Mucosa of gallbladder (tissue), 1 donor: ENCODE measurements at regions not wholly inside any gene's neighbourhood (a gene's known extent, or its start where the extent isn't known, plus 50 kb on each side); places are given as distances from the start of the nearest gene placed in this dataset.
"Not testable (repeated sequence)": the region's sequence is repeated elsewhere in the genome, so short reads cannot be mapped to it uniquely, and the experiment has no call there.

Experiments used
- DNase-seq: peaks from one replicate; pipeline ENCODE4 v3.0.0-alpha.2; 2020; ENCODE audit warnings: low spot score
- donor health status: DM: no; HTN: no; CAD: no.

GRCh38 chr9:67423049-67423728 lies 430.8 kb upstream of the SPATA31A3 start:
- not testable (repeated sequence) for DNase-seq

- not testable (repeated sequence) for DNase-seq
Measured at GRCh38 chr9:67418496-67419079, 426.2 kb upstream of the SPATA31A3 start.

- not testable (repeated sequence) for DNase-seq
Measured at GRCh38 chr9:67417341-67417983, 425.1 kb upstream of the SPATA31A3 start.

GRCh38 chr9:67416639-67417038 lies 424.3 kb upstream of the SPATA31A3 start:
- not testable (repeated sequence) for DNase-seq

GRCh38 chr9:67410606-67411220 lies 418.4 kb upstream of the SPATA31A3 start:
- not testable (repeated sequence) for DNase-seq

GRCh38 chr9:67403739-67404138 lies 411.4 kb upstream of the SPATA31A3 start:
- not testable (repeated sequence) for DNase-seq

GRCh38 chr9:67397731-67398130 lies 405.4 kb upstream of the SPATA31A3 start:
- not testable (repeated sequence) for DNase-seq

- DNase-seq, result not testable (repeated sequence)
Measured at GRCh38 chr9:67394782-67395181, 402.4 kb upstream of the SPATA31A3 start.

GRCh38 chr9:67394038-67394437 lies 401.7 kb upstream of the SPATA31A3 start:
- not testable (repeated sequence) for DNase-seq

- not testable (repeated sequence) for DNase-seq
Measured at GRCh38 chr9:67369664-67370063, 377.3 kb upstream of the SPATA31A3 start.

- DNase-seq, result not testable (repeated sequence)
Measured at GRCh38 chr9:67362325-67362724, 370.0 kb upstream of the SPATA31A3 start.

- not testable (repeated sequence) for DNase-seq
Measured at GRCh38 chr9:67353961-67354360, 361.6 kb upstream of the SPATA31A3 start.

GRCh38 chr9:67349424-67349759 lies 357.0 kb upstream of the SPATA31A3 start:
- not testable (repeated sequence) for DNase-seq

GRCh38 chr9:67348562-67349423 lies 356.4 kb upstream of the SPATA31A3 start:
- DNase-seq, result not testable (repeated sequence)

GRCh38 chr9:67348094-67348493 lies 355.7 kb upstream of the SPATA31A3 start:
- DNase-seq, result not testable (repeated sequence)

- not testable (repeated sequence) for DNase-seq
Measured at GRCh38 chr9:67339216-67339615, 346.9 kb upstream of the SPATA31A3 start.

- not testable (repeated sequence) for DNase-seq
Measured at GRCh38 chr9:67338201-67338600, 345.9 kb upstream of the SPATA31A3 start.

GRCh38 chr9:67334727-67335572 lies 342.6 kb upstream of the SPATA31A3 start:
- not testable (repeated sequence) for DNase-seq

GRCh38 chr9:67331634-67332033 lies 339.3 kb upstream of the SPATA31A3 start:
- DNase-seq, result not testable (repeated sequence)

GRCh38 chr9:67313409-67313808 lies 321.1 kb upstream of the SPATA31A3 start:
- not testable (repeated sequence) for DNase-seq
